Lower leg skin (tissue), 4 donors: ENCODE measurements at regions not wholly inside any gene's neighbourhood (a gene's known extent, or its start where the extent isn't known, plus 50 kb on each side); places are given as distances from the start of the nearest gene placed in this dataset.

ENCODE experiments used
- DNase-seq, 2 donors: peaks; one replicate each; pipeline ENCODE4 v3.0.0-alpha.2; 2019; ENCODE audit warnings: low spot score in 2 of 2
- H3K4me3 ChIP-seq: fragments of 200-600 bp; sonication (generic); 2 replicates; pipeline ENCODE4 v1.5.1; 2017; ENCODE audit warnings: mild to moderate bottlenecking, low read depth; ENCODE audit not compliant: poor library complexity, severe bottlenecking
- CTCF ChIP-seq, 3 donors: fragments of 450-650 bp; IDR thresholded peaks; one replicate each; pipeline ENCODE4 v1.5.1; 2016; ENCODE audit warnings: antibody characterized with exemption in 3 of 3, mild to moderate bottlenecking in 3 of 3, moderate library complexity in 2 of 3
- POLR2A ChIP-seq, 2 donors: fragments of 450-650 bp; IDR thresholded peaks; one replicate each; pipeline ENCODE4 v1.6.1; 2016 to 2017; ENCODE audit warnings: antibody characterized with exemption in 2 of 2, mild to moderate bottlenecking in 1 of 2, moderate library complexity in 1 of 2
- WGBS, 2 donors: methylation state at CpG; one replicate each; pipeline ENCODE4 v1.1.5; 2018; 5-methylcytosine and 5-hydroxymethylcytosine counted together
- intact Hi-C: fragments of 100-400 bp; cut with DNase I; formaldehyde crosslinking; loops from one replicate; pipeline ENCODE4 v1.15.0; 2023; ENCODE audit warnings: low total_unique reads

DNA sequence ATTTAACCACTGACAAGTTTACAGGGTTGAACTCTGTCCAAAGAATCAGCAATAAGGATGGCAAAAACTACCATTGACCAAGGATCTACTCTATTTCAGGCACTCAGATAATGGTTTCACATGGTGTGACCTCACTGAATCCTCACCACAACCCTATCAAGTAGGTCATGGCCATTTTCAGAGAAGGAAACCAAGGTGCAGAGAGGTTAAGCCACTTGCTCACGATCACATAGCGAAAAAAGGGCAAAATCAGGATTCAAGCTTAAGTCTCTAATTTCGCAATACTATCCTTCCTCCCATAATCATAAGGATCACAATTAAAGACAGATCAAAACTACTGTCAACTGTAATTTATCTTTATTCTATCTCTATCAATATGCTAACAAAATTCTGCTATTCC lies 191.0 kb upstream of the AFF2 start:
- H3K4me3 ChIP-seq = no peak overlapping the region
- TF ChIP-seq CTCF (IDR thresholded peaks at IDR 0.05) = no peak
- TF ChIP-seq POLR2A (IDR thresholded peaks at IDR 0.05) = no peak
- DNase-seq = no peak
- intact Hi-C loops = no loop called here
- 81 to 95% methylated on average over 3 of the region's 3 CpGs for WGBS, 2 donors

GRCh38 chrX:148310426-148311165 lies 189.8 kb upstream of the AFF2 start:
- intact Hi-C loops = no loop called here
- 67 to 80% methylated on average over 1 of the region's 1 CpG for WGBS, 2 donors
- H3K4me3 ChIP-seq = no peak overlapping the region
- TF ChIP-seq CTCF (IDR thresholded peaks at IDR 0.05) (no peak), POLR2A (IDR thresholded peaks at IDR 0.05) (no peak)
- no peak for DNase-seq

DNA sequence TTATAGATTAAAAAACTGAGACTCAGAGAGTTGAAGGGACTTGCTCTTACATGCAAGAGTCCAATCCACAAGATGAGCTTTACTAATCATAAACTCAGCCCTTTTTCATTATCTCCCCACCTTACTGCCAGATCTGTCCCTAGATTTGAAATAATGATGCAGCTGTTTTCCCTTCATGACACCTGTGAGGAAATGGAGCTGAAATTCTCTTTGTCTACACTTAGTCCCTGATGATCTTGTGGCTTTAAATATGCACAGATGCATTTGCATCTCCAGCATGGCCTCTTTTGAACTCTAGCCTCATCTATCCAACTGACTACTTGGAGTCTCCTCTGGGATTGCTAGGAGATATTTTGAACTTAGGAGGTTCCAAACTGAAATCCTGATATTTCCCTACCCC lies 188.9 kb upstream of the AFF2 start:
- H3K4me3 ChIP-seq = no peak overlapping the region
- no peak for TF ChIP-seq POLR2A (IDR thresholded peaks at IDR 0.05)
- no peak for TF ChIP-seq CTCF (IDR thresholded peaks at IDR 0.05)
- DNase-seq = no peak
- intact Hi-C loops = no loop called here

DNA sequence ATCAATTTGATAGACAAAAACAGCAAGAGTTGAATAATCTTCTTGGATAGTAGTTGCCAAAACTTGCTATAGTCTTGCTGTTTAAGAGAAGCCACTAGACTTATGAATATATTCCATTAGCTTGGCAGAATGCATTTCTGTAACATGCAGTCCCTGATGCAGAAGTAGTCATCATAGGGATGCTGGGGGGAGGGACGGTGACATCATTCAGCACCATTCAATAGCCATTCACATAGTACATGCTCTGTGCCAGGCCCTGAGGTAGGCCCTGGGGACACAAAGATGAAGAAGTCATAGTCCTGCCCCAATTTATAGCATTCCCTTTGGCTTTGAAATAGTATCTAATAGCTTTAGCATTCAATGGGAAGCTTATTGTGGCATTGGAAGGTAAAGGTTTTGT lies 185.5 kb upstream of the AFF2 start:
- TF ChIP-seq CTCF (IDR thresholded peaks at IDR 0.05) (no peak), POLR2A (IDR thresholded peaks at IDR 0.05) (no peak)
- no peak for DNase-seq
- H3K4me3 ChIP-seq = no peak overlapping the region
- intact Hi-C loops = no loop called here
- WGBS, 2 donors = 85 to 89% methylated on average over 1 of the region's 1 CpG

GRCh38 chrX:148316446-148316845 lies 184.0 kb upstream of the AFF2 start:
- intact Hi-C loops = no loop called here
- DNase-seq = no peak
- WGBS, 2 donors = 58 to 81% methylated on average over 1 of the region's 1 CpG
- TF ChIP-seq POLR2A (IDR thresholded peaks at IDR 0.05) (no peak), CTCF (IDR thresholded peaks at IDR 0.05) (no peak)
- no peak overlapping the region for H3K4me3 ChIP-seq

GRCh38 chrX:148322906-148323305 lies 177.5 kb upstream of the AFF2 start:
- TF ChIP-seq CTCF (IDR thresholded peaks at IDR 0.05) (no peak), POLR2A (IDR thresholded peaks at IDR 0.05) (no peak)
- 77 to 97% methylated on average over 2 of the region's 2 CpGs for WGBS, 2 donors
- intact Hi-C loops = no loop called here
- no peak for DNase-seq
- H3K4me3 ChIP-seq = no peak overlapping the region
